GOT3 (cell line): ENCODE measurements at regions not wholly inside any gene's neighbourhood (a gene's known extent, or its start where the extent isn't known, plus 50 kb on each side); places are given as distances from the start of the nearest gene placed in this dataset.

Experiments used
- DNase-seq: peaks from one replicate; lab custom pipeline; 2025; ENCODE audit warnings: mixed read lengths; lab: John Stamatoyannopoulos, UW

GRCh38 chr5:54717459-54717858 is 199.9 kb downstream of the SNX18 start:
- DNase-seq, result no peak

DNA sequence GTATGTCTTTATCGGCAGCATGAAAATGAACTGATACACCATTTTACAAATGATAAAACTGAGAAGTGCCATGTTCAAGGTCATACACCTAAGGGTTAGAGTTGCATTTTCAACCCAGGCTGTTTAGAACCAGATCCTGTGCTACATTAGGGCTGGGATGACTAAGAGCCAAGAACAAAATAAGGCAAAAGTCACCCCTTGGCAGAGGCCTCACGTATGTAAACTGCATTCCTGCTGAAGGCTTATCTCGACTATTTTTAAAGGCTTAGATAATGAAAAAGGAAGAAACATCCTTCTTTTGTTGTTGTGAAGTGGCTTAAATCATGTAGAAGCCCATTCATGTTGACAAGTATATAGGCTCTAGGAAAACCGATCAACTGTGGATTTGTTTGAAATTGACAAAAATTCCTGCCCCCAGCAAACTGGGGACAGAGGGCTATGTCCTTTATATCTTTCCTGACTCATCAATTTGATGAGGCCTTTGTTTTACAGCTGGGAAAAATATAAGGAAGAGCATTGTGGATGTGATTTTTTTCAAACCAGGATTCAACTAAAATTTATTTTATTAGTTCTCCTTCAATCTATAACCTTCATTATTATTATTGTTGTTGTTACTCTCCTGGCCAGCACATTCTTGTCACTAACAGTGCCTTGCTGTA is 196.5 kb downstream of the SNX18 start:
- no peak for DNase-seq

DNA sequence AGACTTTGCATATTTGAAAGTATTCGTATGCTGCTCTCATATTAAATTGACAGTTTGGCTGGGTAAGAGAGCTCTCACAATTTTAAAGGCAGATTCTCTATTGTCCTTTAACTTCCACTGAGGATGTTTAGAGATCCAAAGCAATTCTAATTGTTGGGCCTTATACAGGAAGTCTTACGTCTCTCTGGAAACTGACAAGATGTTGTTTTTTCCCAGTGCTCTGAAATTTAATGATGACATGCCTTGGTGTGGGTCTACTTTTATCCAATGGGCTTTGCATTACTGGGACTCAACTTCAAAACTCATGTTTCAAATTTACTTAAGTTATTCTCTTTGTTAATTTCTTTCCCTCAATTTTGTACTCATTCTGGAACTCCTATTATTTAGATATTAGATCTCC is 191.5 kb downstream of the SNX18 start:
- DNase-seq, result no peak

DNA sequence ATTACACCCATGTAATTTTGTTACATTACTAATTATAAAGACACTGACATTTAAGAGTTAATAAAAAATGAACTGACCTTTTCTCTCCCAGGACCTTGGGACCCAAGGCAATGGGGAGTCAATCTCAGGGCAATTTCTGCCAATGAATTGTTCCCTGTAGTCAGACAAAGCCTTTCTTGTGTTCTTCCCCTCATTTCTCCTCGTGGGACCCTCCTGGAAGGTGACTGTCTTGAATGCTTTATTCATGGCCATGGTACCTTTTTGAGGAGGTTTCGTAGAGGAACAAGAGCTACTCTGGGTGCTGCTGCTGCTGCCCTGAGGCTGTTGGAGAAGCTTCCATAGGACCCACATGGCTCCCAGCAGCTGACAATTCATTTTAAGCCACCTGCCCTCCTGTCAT is 190.3 kb downstream of the SNX18 start:
- DNase-seq, result no peak

GRCh38 chr5:54705994-54706653 is 188.6 kb downstream of the SNX18 start:
- DNase-seq, result no peak

- DNase-seq, result no peak
Observed at GRCh38 chr5:54704825-54705224, 187.3 kb downstream of the SNX18 start.

- no peak for DNase-seq
Observed at GRCh38 chr5:54704333-54704732, 186.8 kb downstream of the SNX18 start.

DNA sequence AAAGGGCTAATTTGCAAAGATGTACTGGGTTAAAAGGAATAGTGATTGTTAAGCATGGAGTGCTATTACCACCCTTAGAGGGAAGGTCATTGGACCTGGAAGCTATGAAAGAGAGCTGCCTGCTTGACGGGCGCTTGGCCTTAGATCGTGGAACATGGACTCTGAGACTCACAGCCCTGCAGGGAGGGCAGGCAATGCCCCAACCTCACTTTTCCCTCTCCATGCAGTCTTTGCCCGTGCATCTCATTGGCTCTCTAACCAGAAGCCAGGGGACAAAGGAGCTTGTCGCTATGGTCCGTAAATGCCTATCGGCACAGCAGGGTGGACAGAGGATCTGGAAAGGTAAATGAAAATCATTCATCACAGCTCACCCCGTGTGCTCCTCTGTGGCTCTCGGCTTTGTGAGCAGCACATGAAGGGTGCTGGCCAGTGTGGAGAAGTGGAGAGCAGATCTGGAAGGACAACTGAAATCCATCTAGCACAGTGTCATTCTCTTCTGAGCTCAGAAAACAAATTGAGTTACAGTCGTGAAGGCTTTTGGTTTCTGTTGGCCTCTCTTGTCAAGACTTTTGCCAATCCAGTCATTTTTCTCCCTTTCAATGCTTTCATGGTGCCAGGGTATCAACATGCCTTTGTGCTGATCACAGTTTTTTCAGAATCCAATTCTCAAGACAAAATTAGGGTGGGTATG is 186.2 kb downstream of the SNX18 start:
- DNase-seq, result no peak

GRCh38 chr5:54703133-54703532 is 185.6 kb downstream of the SNX18 start:
- DNase-seq, result peak; percentile 48

- DNase-seq, result no peak
Observed at GRCh38 chr5:54702470-54702869, 184.9 kb downstream of the SNX18 start.

DNA sequence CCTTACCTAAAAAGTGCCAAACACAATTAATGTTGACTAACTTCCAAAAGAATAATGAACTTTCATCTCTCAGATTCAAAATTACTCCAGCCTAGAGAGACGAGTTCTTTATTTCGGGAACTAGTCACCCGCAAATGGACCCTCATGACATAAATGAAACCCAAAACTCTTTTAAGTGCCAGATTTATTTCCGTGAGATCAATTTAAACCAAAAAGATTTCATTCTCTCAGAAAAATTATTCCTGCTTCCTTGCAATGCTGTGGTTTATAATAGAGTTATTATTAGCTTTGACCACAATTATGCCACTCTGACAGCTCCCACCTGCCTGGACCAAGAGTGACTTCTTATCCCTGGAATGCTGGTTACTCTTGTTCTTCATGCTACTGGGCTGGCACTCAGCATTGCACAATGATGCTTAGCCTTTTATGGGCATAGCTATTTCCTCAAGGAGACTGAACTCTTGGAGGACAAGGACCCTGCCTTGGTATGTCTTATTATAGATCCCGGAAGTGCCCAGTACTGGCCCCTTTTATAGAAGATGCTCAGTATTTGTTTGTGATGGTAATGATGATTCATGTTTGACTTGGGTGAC is 183.5 kb downstream of the SNX18 start:
- no peak for DNase-seq

DNA sequence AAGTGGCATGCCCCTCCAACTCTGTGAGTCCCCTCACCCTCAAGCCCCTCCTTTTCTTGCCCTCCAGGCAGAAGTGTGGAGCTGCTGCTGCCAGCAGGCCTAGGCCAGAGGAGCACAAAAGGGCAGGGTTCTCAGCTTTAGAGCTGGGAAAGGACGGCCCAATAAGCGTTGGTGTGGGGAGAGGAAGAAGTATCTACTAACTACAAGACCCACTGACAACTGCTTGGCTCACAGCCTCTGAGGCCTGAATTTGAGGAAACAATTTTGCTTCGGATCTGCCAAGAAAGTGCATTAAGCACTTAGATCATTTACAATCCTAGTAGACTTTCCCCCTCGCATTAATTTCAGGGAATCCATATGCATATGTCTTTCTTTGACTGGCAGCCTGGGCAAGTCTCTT is 179.4 kb downstream of the SNX18 start:
- DNase-seq, result no peak

DNA sequence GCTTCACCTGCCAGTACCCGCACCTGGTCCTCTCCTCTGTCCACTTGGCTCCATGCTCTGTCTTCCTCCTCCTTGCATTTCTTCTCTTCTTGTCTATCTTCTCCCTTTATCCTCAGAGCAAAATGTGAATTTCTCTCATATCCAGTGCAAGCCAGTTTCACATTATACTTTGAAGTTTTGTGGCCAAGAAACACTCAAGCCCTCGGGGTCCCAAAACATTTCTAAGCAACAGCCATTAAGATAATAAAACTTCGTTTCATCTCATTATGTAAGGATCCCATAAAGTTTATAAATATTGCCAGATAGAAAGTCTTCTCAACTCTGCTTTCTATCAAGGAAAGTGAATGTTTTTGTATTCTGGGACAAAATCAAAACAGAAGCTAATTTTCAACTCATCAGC is 178.8 kb downstream of the SNX18 start:
- DNase-seq, result no peak

DNA sequence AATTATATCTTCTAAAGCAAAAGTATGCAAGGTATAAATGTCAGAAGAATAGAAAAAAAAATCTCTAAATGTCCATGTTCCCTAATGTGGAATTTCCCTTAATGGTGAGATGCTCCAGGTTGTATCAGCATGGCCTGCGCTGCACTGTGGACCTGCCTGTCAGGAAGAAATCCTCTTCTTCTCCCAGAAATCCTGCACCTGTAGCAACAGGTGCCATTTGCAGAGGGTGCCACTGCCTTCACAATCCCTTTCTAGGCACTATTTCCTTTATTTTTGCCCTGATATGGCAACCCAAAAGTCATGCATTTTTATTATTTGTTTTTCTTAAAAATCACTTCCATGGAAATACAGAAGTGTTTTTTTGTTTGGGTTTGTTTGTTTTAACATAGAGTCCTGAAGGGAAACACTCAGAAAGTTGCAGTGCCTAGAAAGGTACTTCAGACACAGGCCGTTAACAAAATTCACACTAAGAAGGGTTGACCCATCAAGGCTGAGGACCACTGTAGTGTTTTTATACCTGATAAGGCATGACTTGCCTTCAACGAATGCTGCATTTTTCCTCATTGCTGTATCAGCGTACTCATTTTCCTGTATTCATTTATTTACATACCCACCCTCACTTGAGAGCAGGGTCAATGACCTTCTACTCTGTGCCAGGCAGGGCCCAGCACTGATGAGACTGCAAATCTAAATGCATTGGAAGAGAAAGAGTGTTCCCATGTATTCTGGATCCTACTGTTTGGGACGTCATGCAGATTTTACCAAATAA is 177.8 kb downstream of the SNX18 start:
- no peak for DNase-seq

- DNase-seq, result no peak
Observed at GRCh38 chr5:54693936-54694657, 176.5 kb downstream of the SNX18 start.

GRCh38 chr5:54692631-54693030 is 175.1 kb downstream of the SNX18 start:
- no peak for DNase-seq

GRCh38 chr5:54691656-54692055 is 174.1 kb downstream of the SNX18 start:
- no peak for DNase-seq

DNA sequence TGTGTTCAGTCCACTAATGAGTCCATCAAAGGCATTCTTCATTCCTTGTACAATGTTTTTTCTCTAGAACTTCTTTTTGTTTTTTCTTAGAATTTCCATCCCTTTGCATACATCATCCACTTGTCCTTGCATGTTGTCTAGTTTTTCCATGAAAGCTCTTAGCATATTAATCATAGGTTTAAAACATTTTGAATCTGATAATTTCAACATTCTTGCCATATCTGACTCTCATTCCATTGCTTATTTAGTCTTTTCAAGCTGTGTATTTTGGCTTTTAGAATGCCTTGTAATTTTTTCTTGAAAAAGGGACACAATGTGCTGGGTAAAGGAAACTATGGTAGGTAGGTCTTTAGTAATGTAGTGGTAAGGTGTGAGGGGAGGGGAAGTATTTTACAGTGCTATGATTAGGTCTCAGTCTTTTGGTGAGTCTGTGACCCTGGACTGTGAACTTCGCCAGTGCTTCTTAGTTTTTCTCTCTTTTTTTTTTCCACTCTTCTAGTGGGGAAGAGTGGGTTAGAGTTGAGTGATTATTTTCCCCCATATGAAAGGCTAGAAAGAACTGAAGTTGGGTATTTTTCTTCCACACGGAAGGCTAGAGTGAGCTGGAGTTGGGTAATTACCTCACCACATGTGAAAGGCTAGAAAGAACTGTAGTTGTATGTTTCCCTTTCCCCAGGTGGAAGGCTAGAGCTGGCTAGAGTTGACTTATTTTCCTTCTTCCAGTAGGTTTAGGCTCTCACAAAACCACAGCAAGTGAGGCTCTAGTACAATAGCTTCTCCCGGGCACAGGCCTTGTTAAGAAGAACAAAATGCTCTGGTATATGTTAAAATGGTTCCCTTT is 172.1 kb downstream of the SNX18 start:
- no peak for DNase-seq

- DNase-seq, result no peak
Observed at GRCh38 chr5:54680998-54681397, 163.4 kb downstream of the SNX18 start.

DNA sequence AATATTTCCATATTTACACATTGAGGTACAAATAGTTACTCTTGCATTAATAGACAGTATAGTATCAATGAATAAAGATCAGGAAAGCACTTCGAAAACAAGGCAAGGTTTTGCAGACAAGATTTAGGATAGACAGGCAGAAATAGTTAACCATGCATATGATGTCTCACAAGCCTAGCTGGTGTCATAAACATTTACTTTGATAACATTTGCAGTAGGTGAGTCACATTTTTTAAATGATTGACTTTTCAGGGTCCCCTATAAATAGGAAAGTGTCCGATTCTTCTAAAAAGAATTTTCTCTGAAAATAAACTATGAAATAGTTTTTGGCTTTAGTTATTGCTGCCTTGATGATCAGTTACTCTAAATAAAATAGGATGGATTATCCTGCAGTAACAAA is 162.1 kb downstream of the SNX18 start:
- no peak for DNase-seq

GRCh38 chr5:54678737-54679136 is 161.2 kb downstream of the SNX18 start:
- no peak for DNase-seq
